T-helper 1 cell (primary cell): ENCODE measurements at regions not wholly inside any gene's neighbourhood (a gene's known extent, or its start where the extent isn't known, plus 50 kb on each side); places are given as distances from the start of the nearest gene placed in this dataset.
"Not testable (repeated sequence)": the region's sequence is repeated elsewhere in the genome, so short reads cannot be mapped to it uniquely, and the experiment has no call there.

Experiments
- DNase-seq, 5 donors: peaks; one replicate each; pipeline ENCODE4 v3.0.0-alpha.2; 2012 to 2020

- no peak for DNase-seq
Measured at GRCh38 chr3:66633402-66634381, 132.9 kb upstream of the LRIG1 start.

- no peak for DNase-seq
Measured at GRCh38 chr3:66638717-66639116, 137.9 kb upstream of the LRIG1 start.

- DNase-seq: no peak
Measured at GRCh38 chr3:66639809-66640356, 139.1 kb upstream of the LRIG1 start.

- no peak for DNase-seq
Measured at GRCh38 chr3:66642019-66642418, 141.2 kb upstream of the LRIG1 start.

GRCh38 chr3:66642484-66642883 lies 141.7 kb upstream of the LRIG1 start:
- DNase-seq: no peak

GRCh38 chr3:66644549-66644948 lies 143.7 kb upstream of the LRIG1 start:
- DNase-seq: no peak

GRCh38 chr3:66648975-66649374 lies 148.2 kb upstream of the LRIG1 start:
- DNase-seq: no peak

- DNase-seq: not testable (repeated sequence)
Measured at GRCh38 chr3:66651520-66651919, 150.7 kb upstream of the LRIG1 start.

- DNase-seq: not testable (repeated sequence)
Measured at GRCh38 chr3:66652100-66652499, 151.3 kb upstream of the LRIG1 start.

GRCh38 chr3:66655044-66655443 lies 154.2 kb upstream of the LRIG1 start:
- no peak for DNase-seq

GRCh38 chr3:66655671-66656070 lies 154.8 kb upstream of the LRIG1 start:
- no peak for DNase-seq

- DNase-seq: no peak
Measured at GRCh38 chr3:66656609-66657008, 155.8 kb upstream of the LRIG1 start.

- DNase-seq: no peak
Measured at GRCh38 chr3:66659056-66659455, 158.2 kb upstream of the LRIG1 start.

- DNase-seq: no peak
Measured at GRCh38 chr3:66661628-66662027, 160.8 kb upstream of the LRIG1 start.

GRCh38 chr3:66662894-66663293 lies 162.1 kb upstream of the LRIG1 start:
- DNase-seq: no peak

- no peak for DNase-seq
Measured at GRCh38 chr3:66665021-66665695, 164.3 kb upstream of the LRIG1 start.

- no peak for DNase-seq
Measured at GRCh38 chr3:66666362-66666761, 165.5 kb upstream of the LRIG1 start.

- DNase-seq: no peak
Measured at GRCh38 chr3:66667263-66667662, 166.4 kb upstream of the LRIG1 start.

- no peak for DNase-seq
Measured at GRCh38 chr3:66671291-66671690, 170.5 kb upstream of the LRIG1 start.

GRCh38 chr3:66672830-66673229 lies 172.0 kb upstream of the LRIG1 start:
- no peak for DNase-seq

- DNase-seq: no peak
Measured at GRCh38 chr3:66673293-66673692, 172.5 kb upstream of the LRIG1 start.

- no peak for DNase-seq
Measured at GRCh38 chr3:66675366-66675765, 174.5 kb upstream of the LRIG1 start.

GRCh38 chr3:66692042-66692765 lies 191.4 kb upstream of the LRIG1 start:
- no peak for DNase-seq
